ENCODE measurements at regions not wholly inside any gene's neighbourhood (a gene's known extent, or its start where the extent isn't known, plus 50 kb on each side); places are given as distances from the start of the nearest gene placed in this dataset.

DNA sequence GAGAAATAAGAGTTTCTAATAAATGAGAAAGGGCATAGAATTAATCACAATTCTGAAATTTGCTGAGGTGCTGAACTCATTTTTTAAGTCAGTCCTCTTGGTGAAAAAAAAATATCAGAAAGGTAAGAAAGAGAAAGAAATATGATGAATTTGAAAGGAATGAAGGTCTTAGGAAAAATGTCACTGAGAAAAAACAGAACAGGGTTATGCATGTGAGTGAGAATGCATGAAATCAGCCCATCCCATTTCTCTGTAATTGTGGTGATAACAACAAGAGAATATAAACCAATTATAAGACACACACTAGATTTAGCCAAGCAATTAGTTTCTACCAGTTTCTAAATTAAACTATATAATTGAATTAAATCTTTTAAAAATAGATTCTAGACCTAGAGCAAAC, 138.9 kb downstream of the TBX18 start:
- TF ChIP-seq EGR1 (IDR thresholded peaks at IDR 0.05; ENCODE audit: low read depth in 2 of 2) = no peak
- TF ChIP-seq, protein P1, sequence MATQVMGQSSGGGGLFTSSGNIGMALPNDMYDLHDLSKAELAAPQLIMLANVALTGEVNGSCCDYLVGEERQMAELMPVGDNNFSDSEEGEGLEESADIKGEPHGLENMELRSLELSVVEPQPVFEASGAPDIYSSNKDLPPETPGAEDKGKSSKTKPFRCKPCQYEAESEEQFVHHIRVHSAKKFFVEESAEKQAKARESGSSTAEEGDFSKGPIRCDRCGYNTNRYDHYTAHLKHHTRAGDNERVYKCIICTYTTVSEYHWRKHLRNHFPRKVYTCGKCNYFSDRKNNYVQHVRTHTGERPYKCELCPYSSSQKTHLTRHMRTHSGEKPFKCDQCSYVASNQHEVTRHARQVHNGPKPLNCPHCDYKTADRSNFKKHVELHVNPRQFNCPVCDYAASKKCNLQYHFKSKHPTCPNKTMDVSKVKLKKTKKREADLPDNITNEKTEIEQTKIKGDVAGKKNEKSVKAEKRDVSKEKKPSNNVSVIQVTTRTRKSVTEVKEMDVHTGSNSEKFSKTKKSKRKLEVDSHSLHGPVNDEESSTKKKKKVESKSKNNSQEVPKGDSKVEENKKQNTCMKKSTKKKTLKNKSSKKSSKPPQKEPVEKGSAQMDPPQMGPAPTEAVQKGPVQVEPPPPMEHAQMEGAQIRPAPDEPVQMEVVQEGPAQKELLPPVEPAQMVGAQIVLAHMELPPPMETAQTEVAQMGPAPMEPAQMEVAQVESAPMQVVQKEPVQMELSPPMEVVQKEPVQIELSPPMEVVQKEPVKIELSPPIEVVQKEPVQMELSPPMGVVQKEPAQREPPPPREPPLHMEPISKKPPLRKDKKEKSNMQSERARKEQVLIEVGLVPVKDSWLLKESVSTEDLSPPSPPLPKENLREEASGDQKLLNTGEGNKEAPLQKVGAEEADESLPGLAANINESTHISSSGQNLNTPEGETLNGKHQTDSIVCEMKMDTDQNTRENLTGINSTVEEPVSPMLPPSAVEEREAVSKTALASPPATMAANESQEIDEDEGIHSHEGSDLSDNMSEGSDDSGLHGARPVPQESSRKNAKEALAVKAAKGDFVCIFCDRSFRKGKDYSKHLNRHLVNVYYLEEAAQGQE (IDR thresholded peaks at IDR 0.05) = no peak
- TF ChIP-seq, protein P2, sequence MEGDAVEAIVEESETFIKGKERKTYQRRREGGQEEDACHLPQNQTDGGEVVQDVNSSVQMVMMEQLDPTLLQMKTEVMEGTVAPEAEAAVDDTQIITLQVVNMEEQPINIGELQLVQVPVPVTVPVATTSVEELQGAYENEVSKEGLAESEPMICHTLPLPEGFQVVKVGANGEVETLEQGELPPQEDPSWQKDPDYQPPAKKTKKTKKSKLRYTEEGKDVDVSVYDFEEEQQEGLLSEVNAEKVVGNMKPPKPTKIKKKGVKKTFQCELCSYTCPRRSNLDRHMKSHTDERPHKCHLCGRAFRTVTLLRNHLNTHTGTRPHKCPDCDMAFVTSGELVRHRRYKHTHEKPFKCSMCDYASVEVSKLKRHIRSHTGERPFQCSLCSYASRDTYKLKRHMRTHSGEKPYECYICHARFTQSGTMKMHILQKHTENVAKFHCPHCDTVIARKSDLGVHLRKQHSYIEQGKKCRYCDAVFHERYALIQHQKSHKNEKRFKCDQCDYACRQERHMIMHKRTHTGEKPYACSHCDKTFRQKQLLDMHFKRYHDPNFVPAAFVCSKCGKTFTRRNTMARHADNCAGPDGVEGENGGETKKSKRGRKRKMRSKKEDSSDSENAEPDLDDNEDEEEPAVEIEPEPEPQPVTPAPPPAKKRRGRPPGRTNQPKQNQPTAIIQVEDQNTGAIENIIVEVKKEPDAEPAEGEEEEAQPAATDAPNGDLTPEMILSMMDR (IDR thresholded peaks at IDR 0.05; ENCODE audit: low read depth, low read length, missing input control) = no peak
- TF ChIP-seq SP1 (IDR thresholded peaks at IDR 0.05) = no peak
- no peak for TF ChIP-seq GABPA (IDR thresholded peaks at IDR 0.05 in 1 of 2, conservative IDR thresholded peaks at IDR 0.05 in 1 of 2)
- no peak for TF ChIP-seq HNF4A (conservative IDR thresholded peaks at IDR 0.05)

Measured in liver (tissue), 3 donors.